HUES64 (cell line): ENCODE measurements at regions not wholly inside any gene's neighbourhood (a gene's known extent, or its start where the extent isn't known, plus 50 kb on each side); places are given as distances from the start of the nearest gene placed in this dataset.
"Not testable (repeated sequence)": the region's sequence is repeated elsewhere in the genome, so short reads cannot be mapped to it uniquely, and the experiment has no call there.

Source experiments
- H3K27ac ChIP-seq: 2 replicates; pipeline ENCODE4 v1.7.0; 2013; ENCODE audit warnings: low read depth, low read length, inconsistent platforms
- H3K27me3 ChIP-seq: 2 replicates; pipeline ENCODE4 v1.6.1; 2013; ENCODE audit warnings: mild to moderate bottlenecking, low read length; ENCODE audit not compliant: insufficient read depth
- H3K36me3 ChIP-seq: 2 replicates; pipeline ENCODE4 v1.6.1; 2013; ENCODE audit warnings: mild to moderate bottlenecking, low read length; ENCODE audit not compliant: insufficient read depth
- H3K4me1 ChIP-seq: 2 replicates; pipeline ENCODE4 v1.6.1; 2013; ENCODE audit warnings: mild to moderate bottlenecking, low read length, moderate library complexity; ENCODE audit not compliant: insufficient read depth
- H3K4me3 ChIP-seq: 2 replicates; pipeline ENCODE4 v1.5.1; 2013; ENCODE audit warnings: mild to moderate bottlenecking, low read length, moderate library complexity
- H3K9ac ChIP-seq: 2 replicates; pipeline ENCODE4 v1.6.1; 2013; ENCODE audit warnings: mild to moderate bottlenecking, low read depth, low read length
- H3K9me3 ChIP-seq: 2 replicates; pipeline ENCODE4 v1.6.1; 2013; ENCODE audit warnings: low read depth, low read length; ENCODE audit not compliant: insufficient read depth
- WGBS: fragments of 150-250, 120-280 bp; methylation state at CpG from one replicate; pipeline ENCODE4 v1.1.7; 2013; ENCODE audit warnings: missing lambda C conversion rate; 5-methylcytosine and 5-hydroxymethylcytosine counted together

DNA sequence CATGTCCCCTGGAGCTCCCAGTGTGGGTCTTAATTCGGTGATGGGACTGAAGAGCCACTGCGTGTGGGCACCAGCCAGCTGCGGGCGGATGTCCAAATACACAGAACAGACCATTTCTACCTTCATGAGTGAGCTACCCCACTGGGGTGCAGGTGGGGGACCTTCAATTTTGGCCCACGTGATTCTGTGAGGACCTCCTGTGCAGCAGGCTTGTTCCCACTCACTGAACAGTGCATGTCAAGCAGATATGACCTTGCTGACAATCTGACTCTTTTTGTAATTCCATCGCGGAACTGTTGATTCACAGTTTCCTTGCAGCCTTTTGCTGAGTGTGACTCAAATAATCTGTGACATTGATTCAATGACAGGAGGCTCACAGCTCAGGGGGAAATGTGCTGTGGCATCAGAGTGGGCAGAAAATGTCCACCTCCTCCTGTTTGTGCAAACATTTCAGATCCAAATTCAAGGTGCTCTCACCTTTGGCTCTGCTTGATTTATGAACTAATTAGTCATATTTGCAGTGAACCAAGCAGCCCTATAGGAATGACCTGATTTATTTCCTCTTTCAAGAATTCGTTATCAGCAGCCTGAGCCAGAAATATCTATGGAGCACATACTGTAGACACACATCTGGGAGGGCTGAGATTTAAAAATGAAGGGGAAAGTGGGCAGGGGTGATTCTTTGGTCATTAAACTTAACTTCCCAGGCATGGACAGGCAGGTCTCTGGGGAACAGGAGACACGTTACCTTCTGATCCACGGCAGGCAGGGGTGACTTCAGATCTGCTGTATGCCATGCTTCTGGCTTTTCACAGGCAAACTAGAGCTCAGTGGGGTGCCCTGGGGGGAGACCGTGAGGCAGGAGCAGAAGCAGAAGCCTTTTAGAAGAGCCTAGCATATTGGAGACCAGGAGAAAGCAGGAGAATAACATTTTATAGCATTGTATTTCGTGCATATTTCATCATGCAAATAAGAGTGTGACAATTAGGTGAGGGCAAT, 170.0 kb upstream of the KL start:
- Histone ChIP-seq H3K4me1 (peaks cover 15% of the 10 kb centered on the region), H3K4me3 (no peak overlapping the region), H3K27me3 (no peaks in the 10 kb centered on the region), H3K9ac (no peak overlapping the region), H3K36me3 (no peaks in the 10 kb centered on the region), H3K27ac (no peak overlapping the region), H3K9me3 (no peaks in the 10 kb centered on the region)
- WGBS: 60% methylated on average over 12 of the region's 12 CpGs

- WGBS: 93% methylated on average over 10 of the region's 10 CpGs
- peaks cover 28% of the 10 kb centered on the region for H3K4me1 ChIP-seq
- not testable (repeated sequence) for H3K9ac ChIP-seq, H3K9me3 ChIP-seq, H3K27ac ChIP-seq, H3K4me3 ChIP-seq, H3K27me3 ChIP-seq, H3K36me3 ChIP-seq
These were observed 168.2 kb upstream of the KL start for GRCh38 chr13:32847976-32848375.

DNA sequence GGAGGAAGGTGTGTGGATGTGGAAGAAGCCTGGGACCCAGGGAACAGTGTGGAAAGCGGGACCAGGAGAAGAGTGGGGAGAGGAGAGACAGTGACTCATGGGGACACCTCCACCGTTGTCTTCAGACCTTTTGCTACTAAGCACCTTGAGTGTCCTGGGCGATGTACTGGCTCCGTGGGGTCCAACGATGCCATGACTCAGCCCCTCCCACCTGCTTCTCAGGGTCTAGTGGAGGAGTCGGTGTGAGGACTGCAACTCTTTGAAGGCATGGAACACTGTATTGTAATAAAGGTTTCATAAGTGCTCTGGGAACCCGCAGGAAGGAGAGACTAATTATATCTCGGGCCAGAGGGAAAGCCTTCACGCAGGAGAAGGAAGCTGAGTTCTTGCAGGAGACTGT, 166.9 kb upstream of the KL start:
- no peak overlapping the region for H3K27ac ChIP-seq
- no peaks in the 10 kb centered on the region for H3K27me3 ChIP-seq
- no peaks in the 10 kb centered on the region for H3K36me3 ChIP-seq
- H3K9ac ChIP-seq: no peak overlapping the region
- H3K4me3 ChIP-seq: no peak overlapping the region
- no peaks in the 10 kb centered on the region for H3K9me3 ChIP-seq
- H3K4me1 ChIP-seq: peaks cover 33% of the 10 kb centered on the region
- WGBS: 94% methylated on average over 9 of the region's 9 CpGs

- Histone ChIP-seq H3K4me1 (peaks cover 33% of the 10 kb centered on the region), H3K27me3 (no peaks in the 10 kb centered on the region), H3K9me3 (no peaks in the 10 kb centered on the region), H3K36me3 (no peaks in the 10 kb centered on the region), H3K27ac (no peak overlapping the region), H3K9ac (no peak overlapping the region), H3K4me3 (no peak overlapping the region)
- 90% methylated on average over 5 of the region's 8 CpGs for WGBS
These were observed 165.7 kb upstream of the KL start for GRCh38 chr13:32850316-32851052.

DNA sequence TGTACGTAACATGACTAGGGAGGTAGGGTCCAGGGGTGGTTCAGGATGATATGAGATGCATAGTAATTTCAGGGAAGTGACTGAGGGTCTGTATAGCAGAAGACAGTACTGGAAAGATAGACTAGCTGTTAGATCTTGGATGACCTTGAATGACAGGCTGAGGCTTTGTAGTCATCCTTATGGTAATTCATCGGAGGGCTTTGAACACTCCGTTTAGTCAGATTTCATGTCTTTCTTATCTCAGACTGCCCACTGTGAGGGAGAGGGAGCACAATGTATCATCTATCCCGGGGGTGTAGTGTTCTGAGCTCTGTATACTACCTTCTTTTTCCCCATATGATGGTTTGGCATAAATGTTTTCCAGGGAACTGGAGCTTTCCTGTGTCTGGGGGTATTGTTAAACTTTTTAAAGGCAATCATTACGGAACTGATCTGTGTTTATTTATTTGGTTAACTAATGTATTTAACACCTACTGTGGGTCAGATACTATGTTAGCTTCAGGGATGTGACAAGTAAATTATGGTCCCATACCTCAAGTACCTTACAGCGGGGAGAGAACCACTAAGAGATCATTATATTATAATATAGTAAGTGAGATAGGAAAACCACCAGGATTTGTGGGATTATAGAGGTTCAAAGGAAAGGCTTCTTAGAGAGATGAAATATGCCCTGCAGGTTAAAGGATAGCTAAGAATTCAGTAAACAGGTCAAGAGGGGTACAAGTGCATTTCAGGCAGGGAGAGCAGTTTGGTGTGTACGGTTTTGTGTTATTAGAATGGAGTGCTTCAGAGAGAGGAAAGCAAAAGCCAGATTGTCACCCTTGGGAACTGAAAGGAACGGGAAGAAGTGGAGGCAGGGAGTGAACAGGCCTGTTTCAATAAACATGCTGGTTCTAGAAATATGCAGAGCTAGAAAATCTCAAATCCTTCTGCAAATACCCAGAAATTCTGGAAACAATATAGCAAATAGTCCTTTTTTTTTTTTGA, 164.8 kb upstream of the KL start:
- Histone ChIP-seq H3K4me1 (peaks cover 28% of the 10 kb centered on the region), H3K27me3 (no peaks in the 10 kb centered on the region)
- WGBS: 65% methylated on average over 5 of the region's 8 CpGs

GRCh38 chr13:32852526-32852925, 163.7 kb upstream of the KL start:
- H3K9ac ChIP-seq: no peak overlapping the region
- H3K27me3 ChIP-seq: no peaks in the 10 kb centered on the region
- H3K4me1 ChIP-seq: peaks cover 23% of the 10 kb centered on the region
- no peak overlapping the region for H3K27ac ChIP-seq
- no peaks in the 10 kb centered on the region for H3K9me3 ChIP-seq
- 100% methylated on average over 1 of the region's 1 CpG for WGBS
- H3K4me3 ChIP-seq: no peak overlapping the region
- H3K36me3 ChIP-seq: no peaks in the 10 kb centered on the region

More for the DNA sequence above, 164.8 kb upstream of the KL start:
- Histone ChIP-seq H3K9ac (no peak overlapping the region), H3K9me3 (no peaks in the 10 kb centered on the region), H3K27ac (no peak overlapping the region), H3K4me3 (no peak overlapping the region), H3K36me3 (no peaks in the 10 kb centered on the region)

GRCh38 chr13:32857077-32857476, 159.1 kb upstream of the KL start:
- 92% methylated on average over 2 of the region's 2 CpGs for WGBS

DNA sequence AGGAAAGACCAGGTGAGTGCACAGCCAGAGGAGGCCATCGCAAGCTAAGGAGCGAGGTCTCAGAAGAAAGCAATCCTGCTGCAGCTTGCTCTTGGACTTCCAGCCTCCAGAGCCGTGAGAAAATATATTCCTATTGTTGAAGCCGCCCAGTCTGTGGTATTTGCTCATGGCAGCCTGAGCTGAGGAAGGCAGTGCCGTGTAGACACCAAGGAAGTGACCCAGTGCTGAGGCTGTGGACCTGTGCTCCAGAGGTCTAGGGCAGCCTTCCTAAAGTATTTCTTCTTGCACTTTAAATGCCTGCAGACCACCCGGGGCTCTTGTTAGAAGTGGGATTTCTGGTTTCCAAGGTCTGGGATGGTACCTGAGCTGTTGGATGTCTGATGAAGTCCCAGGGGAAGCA, 158.5 kb upstream of the KL start:
- Histone ChIP-seq H3K36me3 (no peaks in the 10 kb centered on the region), H3K27ac (no peak overlapping the region), H3K4me1 (peaks cover 8% of the 10 kb centered on the region), H3K4me3 (no peak overlapping the region), H3K9ac (no peak overlapping the region), H3K27me3 (no peaks in the 10 kb centered on the region), H3K9me3 (peaks cover 21% of the 10 kb centered on the region)
- WGBS: 93% methylated on average over 6 of the region's 6 CpGs

More at GRCh38 chr13:32857077-32857476, 159.1 kb upstream of the KL start:
- H3K27ac ChIP-seq: no peak overlapping the region
- peaks cover 16% of the 10 kb centered on the region for H3K9me3 ChIP-seq
- H3K4me1 ChIP-seq: peaks cover 12% of the 10 kb centered on the region
- no peaks in the 10 kb centered on the region for H3K27me3 ChIP-seq
- no peak overlapping the region for H3K4me3 ChIP-seq
- no peaks in the 10 kb centered on the region for H3K36me3 ChIP-seq
- no peak overlapping the region for H3K9ac ChIP-seq

GRCh38 chr13:32859707-32860292, 156.4 kb upstream of the KL start:
- WGBS: 97% methylated on average over 14 of the region's 14 CpGs
- H3K9me3 ChIP-seq: peaks cover 21% of the 10 kb centered on the region
- no peak overlapping the region for H3K4me3 ChIP-seq
- no peak overlapping the region for H3K9ac ChIP-seq
- H3K36me3 ChIP-seq: no peaks in the 10 kb centered on the region
- H3K27ac ChIP-seq: no peak overlapping the region
- no peaks in the 10 kb centered on the region for H3K27me3 ChIP-seq
- no peaks in the 10 kb centered on the region for H3K4me1 ChIP-seq

DNA sequence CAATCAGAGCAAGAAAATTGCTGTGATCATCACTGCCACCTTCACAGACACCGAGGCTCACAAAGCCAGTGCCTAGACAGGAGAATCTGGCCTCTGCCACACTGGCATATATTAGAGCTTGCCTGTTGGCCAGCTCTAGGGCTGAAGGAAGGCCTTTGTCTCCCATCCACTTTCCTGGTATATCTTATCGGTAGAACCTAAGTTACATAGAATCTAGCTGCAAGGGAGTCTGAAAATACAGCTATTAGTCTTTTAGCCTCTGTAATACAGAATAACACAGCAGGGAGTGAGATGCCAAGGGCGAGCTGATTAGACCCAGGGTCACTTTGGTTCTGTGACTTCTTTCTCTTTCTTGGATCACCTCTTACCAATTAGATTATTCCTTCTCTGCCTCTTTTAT, 154.9 kb upstream of the KL start:
- no peak overlapping the region for H3K27ac ChIP-seq
- no peaks in the 10 kb centered on the region for H3K36me3 ChIP-seq
- H3K9ac ChIP-seq: no peak overlapping the region
- H3K4me3 ChIP-seq: no peak overlapping the region
- no peaks in the 10 kb centered on the region for H3K27me3 ChIP-seq
- WGBS: 93% methylated on average over 3 of the region's 3 CpGs
- H3K9me3 ChIP-seq: peaks cover 21% of the 10 kb centered on the region
- H3K4me1 ChIP-seq: no peaks in the 10 kb centered on the region
